GM12872 (cell line): ENCODE measurements at regions not wholly inside any gene's neighbourhood (a gene's known extent, or its start where the extent isn't known, plus 50 kb on each side); places are given as distances from the start of the nearest gene placed in this dataset.

Source experiments
- TF ChIP-seq, protein P1 (sequence below): IDR thresholded peaks from 3 replicates; pipeline ENCODE4 v1.5.1; 2011; ENCODE audit warnings: low read depth, mild to moderate bottlenecking, low read length, moderate library complexity; ENCODE audit not compliant: insufficient read depth

- TF ChIP-seq, protein P1, sequence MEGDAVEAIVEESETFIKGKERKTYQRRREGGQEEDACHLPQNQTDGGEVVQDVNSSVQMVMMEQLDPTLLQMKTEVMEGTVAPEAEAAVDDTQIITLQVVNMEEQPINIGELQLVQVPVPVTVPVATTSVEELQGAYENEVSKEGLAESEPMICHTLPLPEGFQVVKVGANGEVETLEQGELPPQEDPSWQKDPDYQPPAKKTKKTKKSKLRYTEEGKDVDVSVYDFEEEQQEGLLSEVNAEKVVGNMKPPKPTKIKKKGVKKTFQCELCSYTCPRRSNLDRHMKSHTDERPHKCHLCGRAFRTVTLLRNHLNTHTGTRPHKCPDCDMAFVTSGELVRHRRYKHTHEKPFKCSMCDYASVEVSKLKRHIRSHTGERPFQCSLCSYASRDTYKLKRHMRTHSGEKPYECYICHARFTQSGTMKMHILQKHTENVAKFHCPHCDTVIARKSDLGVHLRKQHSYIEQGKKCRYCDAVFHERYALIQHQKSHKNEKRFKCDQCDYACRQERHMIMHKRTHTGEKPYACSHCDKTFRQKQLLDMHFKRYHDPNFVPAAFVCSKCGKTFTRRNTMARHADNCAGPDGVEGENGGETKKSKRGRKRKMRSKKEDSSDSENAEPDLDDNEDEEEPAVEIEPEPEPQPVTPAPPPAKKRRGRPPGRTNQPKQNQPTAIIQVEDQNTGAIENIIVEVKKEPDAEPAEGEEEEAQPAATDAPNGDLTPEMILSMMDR: no peak
Measured at GRCh38 chr6:77123527-77123926, 339.8 kb downstream of the HTR1B start.

- TF ChIP-seq, protein P1: no peak
Measured at GRCh38 chr6:77106992-77107391, 356.3 kb downstream of the HTR1B start.

- TF ChIP-seq, protein P1: no peak
Measured at GRCh38 chr6:77105091-77105490, 358.2 kb downstream of the HTR1B start.

DNA sequence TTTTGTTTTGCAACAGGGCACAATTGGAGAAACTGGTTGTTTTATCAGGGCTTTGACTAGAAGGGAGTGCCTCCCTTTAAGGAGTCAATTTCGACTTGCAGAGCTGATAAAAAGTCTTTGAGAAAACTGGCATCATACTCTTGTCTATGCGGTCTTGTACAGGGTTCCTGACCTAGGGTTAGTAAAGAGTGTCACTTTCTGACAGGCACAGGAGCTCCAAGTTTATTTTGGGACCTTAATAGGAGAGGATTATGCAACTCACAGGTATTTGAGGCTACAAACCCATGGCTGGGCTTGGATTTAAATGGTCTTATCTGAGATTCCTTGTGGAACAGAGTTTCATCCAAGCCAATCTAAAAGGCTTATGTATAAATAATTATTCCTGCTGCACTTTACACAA, 365.4 kb downstream of the HTR1B start:
- TF ChIP-seq, protein P1: no peak

DNA sequence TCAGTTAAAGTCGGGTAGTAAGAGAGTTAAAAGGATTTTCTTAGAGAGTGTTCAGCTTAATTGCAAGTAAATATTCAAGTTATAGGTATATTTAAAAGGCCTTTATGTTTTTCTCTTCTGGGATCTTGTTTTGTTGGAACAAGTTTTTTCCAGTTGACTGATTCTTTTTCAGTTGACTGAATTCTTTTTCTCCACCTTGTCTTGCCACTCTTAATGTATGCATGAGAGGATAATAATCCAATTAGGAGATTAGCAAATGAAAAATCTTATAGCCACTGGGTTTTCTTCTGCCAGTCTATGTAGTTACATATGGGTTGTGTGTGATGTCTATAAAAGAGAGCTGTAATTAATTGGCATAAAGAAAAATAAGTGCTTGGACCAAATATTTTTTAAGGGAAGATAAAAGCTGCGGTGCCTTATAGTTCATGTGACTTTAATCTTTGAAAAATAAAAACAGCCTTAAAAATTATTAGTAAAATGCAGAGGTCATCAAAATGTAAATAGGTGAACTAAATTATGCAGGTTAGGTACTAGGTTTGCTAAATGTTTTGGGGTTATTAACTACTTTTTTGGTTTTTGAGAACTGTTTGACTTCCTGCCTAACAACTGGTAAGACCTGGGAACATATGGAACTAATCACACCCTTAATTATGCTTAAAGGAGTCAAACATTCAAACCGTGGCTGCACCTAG, 367.2 kb downstream of the HTR1B start:
- TF ChIP-seq, protein P1: no peak

GRCh38 chr6:77094821-77095220, 368.5 kb downstream of the HTR1B start:
- TF ChIP-seq, protein P1: no peak

DNA sequence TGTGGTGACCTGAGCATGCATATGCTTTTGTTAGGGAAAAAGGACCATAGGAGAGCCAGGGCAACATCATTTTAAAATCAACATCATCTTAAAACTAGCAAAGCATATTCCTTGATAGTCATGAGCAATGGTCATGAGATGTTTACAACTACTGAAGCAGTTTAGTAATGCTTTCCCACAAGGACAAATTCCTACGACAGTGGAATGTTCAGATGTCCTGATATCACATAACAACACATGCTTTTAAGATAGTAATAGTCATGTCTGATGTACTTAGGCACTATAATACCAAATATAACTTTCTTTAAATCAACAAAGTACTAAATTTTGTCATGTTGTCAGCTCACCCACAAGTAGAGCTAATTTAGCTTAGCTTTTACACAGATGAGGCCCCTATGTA, 370.3 kb downstream of the HTR1B start:
- TF ChIP-seq, protein P1: no peak
